A673 (cell line): ENCODE measurements at regions not wholly inside any gene's neighbourhood (a gene's known extent, or its start where the extent isn't known, plus 50 kb on each side); places are given as distances from the start of the nearest gene placed in this dataset.

Experiments
- EZH2 ChIP-seq: fragments of 200-600 bp; sonication (generic); IDR thresholded peaks from 2 replicates; pipeline ENCODE4 v1.6.1; 2017; ENCODE audit warnings: borderline replicate concordance, low read depth, mild to moderate bottlenecking, mixed read lengths, antibody characterized with exemption, low read length; ENCODE audit not compliant: poor library complexity, severe bottlenecking
- TF ChIP-seq, protein P1 (sequence below): fragments of 300-800, 200-600 bp; sonication (generic); conservative IDR thresholded peaks from 2 replicates; pipeline ENCODE4 v1.5.1; 2017; ENCODE audit warnings: low read depth, mild to moderate bottlenecking, antibody characterized with exemption, low read length, moderate library complexity, mixed read lengths

- TF ChIP-seq EZH2 = no peak
- TF ChIP-seq, protein P1, sequence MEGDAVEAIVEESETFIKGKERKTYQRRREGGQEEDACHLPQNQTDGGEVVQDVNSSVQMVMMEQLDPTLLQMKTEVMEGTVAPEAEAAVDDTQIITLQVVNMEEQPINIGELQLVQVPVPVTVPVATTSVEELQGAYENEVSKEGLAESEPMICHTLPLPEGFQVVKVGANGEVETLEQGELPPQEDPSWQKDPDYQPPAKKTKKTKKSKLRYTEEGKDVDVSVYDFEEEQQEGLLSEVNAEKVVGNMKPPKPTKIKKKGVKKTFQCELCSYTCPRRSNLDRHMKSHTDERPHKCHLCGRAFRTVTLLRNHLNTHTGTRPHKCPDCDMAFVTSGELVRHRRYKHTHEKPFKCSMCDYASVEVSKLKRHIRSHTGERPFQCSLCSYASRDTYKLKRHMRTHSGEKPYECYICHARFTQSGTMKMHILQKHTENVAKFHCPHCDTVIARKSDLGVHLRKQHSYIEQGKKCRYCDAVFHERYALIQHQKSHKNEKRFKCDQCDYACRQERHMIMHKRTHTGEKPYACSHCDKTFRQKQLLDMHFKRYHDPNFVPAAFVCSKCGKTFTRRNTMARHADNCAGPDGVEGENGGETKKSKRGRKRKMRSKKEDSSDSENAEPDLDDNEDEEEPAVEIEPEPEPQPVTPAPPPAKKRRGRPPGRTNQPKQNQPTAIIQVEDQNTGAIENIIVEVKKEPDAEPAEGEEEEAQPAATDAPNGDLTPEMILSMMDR = no peak
Observed at GRCh38 chr13:63910511-63910910, 2494.9 kb upstream of the PCDH20 start.
